Esophagus squamous epithelium (tissue), 4 donors: ENCODE measurements at regions not wholly inside any gene's neighbourhood (a gene's known extent, or its start where the extent isn't known, plus 50 kb on each side); places are given as distances from the start of the nearest gene placed in this dataset.

Experiments used
- POLR2A ChIP-seq, 4 donors: fragments of 450-650 bp; IDR thresholded peaks; one replicate each; pipeline ENCODE4 v1.6.1; 2017; ENCODE audit warnings: antibody characterized with exemption in 4 of 4, mild to moderate bottlenecking in 4 of 4, moderate library complexity in 3 of 4
- TF ChIP-seq, protein P1 (sequence below), 6 experiments: fragments of 450-650 bp in 4 of 6; fragments of 200-600 bp in 2 of 6; sonication (generic) in 2 of 6; IDR thresholded peaks; one replicate each; pipeline ENCODE4 v1.5.1; 2016 to 2019; ENCODE audit warnings: antibody characterized with exemption in 6 of 6, mild to moderate bottlenecking in 4 of 6, moderate library complexity in 4 of 6

DNA sequence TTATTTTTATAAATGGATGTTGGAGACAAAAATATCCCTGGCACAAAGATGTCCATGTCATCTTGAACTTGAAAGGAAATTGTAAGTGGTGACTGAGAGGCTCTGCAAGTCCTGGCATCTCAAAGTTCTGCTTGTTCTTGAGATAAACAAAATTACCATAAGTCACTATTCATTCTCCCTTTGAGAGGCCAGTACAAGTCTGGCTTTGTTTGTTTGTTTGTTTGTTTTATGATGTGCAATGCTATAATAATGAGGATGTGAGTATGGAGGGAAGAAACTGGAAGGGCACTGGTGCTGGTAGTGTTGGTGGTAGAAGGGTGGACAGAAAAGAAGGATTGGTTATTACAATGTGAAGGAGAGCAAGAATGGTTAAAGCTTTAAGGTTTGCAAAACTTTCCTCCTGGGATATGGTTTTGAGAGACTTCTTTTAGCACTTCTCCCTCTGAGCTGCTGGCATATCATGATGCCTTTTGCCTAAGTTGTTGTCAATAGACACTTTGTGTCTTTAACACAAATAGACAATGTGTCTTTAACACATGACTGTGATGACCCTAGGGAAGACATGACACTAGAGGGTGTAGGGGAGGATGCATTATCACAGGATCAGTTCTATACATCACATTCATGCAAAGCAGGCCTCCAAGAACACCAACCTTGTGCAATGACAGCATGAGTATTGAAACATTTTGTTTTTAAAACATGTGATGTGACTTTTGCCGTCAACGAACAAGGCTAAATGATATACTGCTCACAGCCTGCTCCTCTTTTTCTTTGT lies 880.5 kb upstream of the GOT2 start:
- TF ChIP-seq, protein P1, sequence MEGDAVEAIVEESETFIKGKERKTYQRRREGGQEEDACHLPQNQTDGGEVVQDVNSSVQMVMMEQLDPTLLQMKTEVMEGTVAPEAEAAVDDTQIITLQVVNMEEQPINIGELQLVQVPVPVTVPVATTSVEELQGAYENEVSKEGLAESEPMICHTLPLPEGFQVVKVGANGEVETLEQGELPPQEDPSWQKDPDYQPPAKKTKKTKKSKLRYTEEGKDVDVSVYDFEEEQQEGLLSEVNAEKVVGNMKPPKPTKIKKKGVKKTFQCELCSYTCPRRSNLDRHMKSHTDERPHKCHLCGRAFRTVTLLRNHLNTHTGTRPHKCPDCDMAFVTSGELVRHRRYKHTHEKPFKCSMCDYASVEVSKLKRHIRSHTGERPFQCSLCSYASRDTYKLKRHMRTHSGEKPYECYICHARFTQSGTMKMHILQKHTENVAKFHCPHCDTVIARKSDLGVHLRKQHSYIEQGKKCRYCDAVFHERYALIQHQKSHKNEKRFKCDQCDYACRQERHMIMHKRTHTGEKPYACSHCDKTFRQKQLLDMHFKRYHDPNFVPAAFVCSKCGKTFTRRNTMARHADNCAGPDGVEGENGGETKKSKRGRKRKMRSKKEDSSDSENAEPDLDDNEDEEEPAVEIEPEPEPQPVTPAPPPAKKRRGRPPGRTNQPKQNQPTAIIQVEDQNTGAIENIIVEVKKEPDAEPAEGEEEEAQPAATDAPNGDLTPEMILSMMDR (IDR thresholded peaks at IDR 0.05), result no peak
- TF ChIP-seq POLR2A (IDR thresholded peaks at IDR 0.05), result no peak
